ENCODE measurements at regions not wholly inside any gene's neighbourhood (a gene's known extent, or its start where the extent isn't known, plus 50 kb on each side); places are given as distances from the start of the nearest gene placed in this dataset.
A peak's percentile ranks its signal among the peaks of the same experiment; 100 is the strongest.
"Not testable (repeated sequence)": the region's sequence is repeated elsewhere in the genome, so short reads cannot be mapped to it uniquely, and the experiment has no call there.

- no peak for DNase-seq
Measured at GRCh38 chr10:55747244-55747643, 613.8 kb downstream of the ZWINT start.

- no peak for DNase-seq
Measured at GRCh38 chr10:55746002-55746401, 615.1 kb downstream of the ZWINT start.

- DNase-seq, result no peak
Measured at GRCh38 chr10:55742487-55742886, 618.6 kb downstream of the ZWINT start.

- DNase-seq, result not testable (repeated sequence)
Measured at GRCh38 chr10:55740767-55741166, 620.3 kb downstream of the ZWINT start.

GRCh38 chr10:55740110-55740509 lies 620.9 kb downstream of the ZWINT start:
- no peak for DNase-seq

DNA sequence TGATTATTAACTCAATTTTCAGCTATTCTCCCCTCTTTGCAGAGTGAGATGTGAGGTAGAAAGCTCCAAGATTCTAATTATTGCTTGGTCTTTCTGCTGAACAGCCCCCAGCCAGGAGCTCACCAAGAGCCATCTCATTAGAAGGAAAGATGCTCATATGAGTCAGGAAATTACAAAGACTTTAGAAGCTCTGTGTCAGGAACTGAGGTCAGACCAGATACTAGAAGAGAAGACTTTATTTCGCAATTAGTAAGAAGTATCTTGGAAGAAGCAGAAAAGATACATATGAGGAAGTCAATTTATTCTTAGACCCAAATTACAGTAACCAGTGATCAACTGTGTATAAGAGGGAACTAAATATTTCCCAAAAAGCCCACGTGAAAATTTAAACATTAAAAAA lies 626.9 kb downstream of the ZWINT start:
- no peak for DNase-seq

DNA sequence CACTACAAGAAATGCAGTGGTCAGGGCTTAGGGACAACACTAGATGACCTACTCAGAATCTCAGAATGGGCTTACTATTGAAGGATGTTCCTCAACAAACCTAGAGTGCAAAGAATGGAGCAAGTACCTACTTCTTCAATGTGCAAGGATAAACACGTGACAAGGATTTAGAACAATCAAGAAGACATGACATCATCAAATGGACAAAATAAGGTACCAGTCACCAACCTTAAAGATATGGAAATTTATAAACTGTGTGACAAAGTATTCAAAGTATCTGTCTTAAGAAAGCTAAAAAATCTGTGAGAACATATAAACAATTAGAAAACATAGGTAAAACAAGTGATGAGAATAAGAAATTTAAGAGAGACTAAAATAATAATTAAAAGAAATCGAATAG lies 656.1 kb downstream of the ZWINT start:
- DNase-seq, result no peak

DNA sequence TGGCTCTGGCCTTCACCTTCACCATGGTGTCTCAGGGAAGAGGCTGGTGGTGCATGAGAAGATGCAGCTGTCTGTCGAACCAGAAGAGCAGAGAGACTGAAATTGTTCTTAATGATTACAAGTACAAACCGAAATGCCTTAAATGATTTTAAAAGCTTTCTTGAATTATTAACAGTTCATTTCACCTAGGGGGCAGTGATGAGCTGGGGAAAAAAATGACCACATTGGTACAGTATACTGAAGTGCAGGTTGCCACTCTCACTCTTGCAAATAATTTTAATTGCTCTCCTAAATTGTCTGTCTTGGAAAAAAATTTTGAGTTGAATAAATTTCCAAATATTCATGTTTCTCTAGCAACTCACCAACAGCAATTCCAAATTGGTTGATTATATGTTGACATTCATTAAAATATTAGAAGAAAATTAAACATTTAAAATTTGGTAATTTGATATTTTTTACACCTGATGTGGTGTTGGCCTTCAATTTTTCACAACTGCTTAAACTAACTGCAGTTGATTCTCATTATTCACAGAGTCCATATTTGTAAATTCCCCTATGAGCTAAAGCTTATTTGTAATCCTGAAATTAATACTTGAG lies 692.6 kb downstream of the ZWINT start:
- DNase-seq, result no peak

GRCh38 chr10:55653531-55653930 lies 707.5 kb downstream of the ZWINT start:
- DNase-seq, result no peak

GRCh38 chr10:55641601-55642000 lies 719.5 kb downstream of the ZWINT start:
- no peak for DNase-seq

DNA sequence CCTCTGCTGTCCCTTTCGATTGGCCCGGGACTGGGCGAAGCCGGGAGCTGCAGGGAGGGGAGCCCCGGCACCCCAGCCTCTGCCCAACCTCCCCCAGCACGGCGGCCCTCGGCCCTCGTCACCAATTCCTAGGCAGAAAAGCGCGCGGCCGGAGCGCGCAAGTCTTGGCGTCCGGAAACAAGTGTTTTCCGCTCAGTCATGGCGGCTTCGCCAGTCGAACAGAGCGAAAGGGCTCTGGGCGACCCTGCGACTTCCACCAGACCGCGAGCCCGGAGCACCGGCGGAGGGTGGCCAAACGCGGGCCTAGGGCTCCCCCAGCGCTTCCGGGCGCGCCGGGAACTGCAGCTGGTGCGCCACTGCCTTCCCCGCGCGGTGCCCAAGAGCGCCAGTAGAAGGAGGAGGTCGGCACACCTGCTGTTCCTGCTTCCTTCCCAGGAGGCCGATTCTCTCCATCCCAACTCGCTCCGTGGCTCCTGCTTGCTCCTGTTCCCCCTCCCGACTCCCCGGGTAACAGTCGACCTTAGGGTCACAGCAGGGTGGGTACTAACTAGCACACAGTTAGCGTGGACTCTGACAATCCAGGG lies 729.9 kb downstream of the ZWINT start:
- peak; percentile 42 to 78 (median 54) for DNase-seq

- peak in 1 of 3 donors; percentile 56 for DNase-seq
Measured at GRCh38 chr10:55630491-55631056, 730.5 kb downstream of the ZWINT start.

DNA sequence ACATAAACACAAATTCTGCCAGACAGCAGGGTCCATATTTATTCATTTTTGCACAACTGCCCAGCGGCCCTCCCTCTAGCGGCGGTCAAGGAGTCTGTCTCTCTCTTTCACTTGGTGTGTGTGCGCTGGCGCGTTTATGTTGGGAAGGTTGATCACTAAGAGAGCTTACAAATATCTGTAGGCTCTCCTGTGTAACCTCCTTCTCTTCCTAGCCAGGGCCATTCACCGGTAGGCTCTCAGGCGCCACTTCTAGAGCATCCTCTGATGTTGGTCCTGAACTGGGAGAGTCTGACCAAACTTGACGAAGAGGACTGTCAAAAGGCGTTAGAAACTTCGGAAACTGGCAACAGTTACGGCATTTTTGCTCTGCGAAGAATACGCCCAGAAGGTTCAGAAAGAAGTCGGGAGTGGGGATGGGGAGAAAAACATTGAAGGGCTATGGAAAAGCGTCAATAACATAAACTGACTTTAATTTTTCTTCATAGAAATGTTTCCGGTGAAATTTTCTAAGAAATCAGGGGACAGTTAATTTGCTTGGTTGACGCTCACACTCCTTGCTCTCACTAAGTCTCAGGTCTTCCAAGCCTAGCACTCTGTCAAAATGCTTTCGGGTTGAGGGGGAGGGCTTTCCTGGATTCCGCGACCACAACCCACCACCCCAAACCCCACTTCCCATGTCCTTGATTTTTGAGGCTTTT lies 731.1 kb downstream of the ZWINT start:
- DNase-seq, result peak in 1 of 3 donors; percentile 79

GRCh38 chr10:55628260-55628701 lies 732.8 kb downstream of the ZWINT start:
- DNase-seq, result peak in 1 of 3 donors; percentile 47

GRCh38 chr10:55627501-55628051 lies 733.5 kb downstream of the ZWINT start:
- DNase-seq, result peak in 1 of 3 donors; percentile 19

DNA sequence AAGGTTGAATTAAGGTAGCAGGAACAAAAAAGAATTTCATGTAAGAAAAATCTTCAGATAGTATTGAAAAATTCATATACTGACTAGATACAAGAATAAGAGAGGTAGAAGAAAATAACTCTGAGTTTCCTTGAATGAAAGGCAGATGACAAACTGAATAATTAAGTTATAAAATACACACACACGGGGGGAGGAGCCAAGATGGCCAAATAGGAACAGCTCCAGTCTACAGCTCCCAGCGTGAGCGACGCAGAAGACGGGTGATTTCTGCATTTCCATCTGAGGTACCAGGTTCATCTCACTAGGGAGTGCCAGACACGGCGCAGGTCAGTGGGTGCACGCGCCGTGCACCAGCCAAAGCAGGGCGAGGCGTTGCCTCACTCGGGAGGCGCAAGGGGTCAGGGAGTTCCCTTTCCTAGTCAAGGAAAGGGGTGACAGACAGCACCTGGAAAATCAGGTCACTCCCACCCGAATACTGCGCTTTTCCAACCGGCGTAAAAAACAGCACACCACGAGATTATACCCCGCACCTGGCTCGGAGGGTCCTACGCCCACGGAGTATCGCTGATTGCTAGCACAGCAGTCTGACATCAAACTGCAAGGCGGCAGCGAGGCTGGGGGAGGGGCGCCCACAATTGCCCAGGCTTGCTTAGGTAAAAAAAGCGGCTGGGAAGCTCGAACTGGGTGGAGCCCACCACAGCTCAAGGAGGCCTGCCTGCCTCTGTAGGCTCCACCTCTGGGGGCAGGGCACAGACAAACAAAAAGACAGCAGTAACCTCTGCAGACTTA lies 759.2 kb downstream of the ZWINT start:
- peak in 1 of 3 donors; percentile 1 for DNase-seq

DNA sequence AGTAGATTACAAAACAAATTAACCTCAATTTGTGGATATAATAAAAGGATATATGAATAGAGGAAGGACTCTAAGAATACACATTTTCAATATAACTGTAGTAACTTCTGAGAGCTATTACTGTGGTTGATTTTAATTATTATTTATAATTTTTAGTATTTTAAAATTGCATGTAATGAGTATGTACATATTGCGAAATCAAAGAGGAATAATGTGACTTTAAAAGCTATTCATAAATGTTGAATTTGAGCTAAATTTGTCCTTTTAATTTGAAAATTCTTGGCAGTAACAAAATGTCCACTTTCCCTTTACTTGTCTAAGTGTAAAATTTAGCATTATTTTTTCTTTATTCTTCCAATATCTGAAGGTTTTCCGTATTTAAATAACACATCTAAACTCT lies 750.6 kb upstream of the PCDH15 start:
- no peak for DNase-seq

DNA sequence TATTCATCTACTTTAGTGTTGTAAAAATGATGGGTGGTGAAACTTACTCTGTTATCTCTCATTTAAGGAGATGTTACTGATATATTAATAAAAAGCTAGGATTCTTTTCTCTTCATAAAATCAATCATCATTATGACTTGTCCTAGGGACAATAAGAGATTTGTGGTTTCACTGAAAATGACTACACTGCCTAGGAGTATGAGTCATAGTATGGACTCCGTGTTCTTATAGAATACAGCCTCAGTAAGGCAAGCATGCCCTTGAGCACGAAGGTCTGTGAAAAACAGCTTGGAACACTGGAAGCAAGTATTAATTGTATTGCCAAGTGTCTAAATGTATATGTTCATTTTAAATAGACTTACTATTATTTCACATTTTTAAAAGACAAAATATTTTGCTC lies 749.2 kb upstream of the PCDH15 start:
- DNase-seq, result no peak

- not testable (repeated sequence) for DNase-seq
Measured at GRCh38 chr10:55537497-55537896, 736.5 kb upstream of the PCDH15 start.

GRCh38 chr10:55519264-55519663 lies 718.2 kb upstream of the PCDH15 start:
- no peak for DNase-seq

GRCh38 chr10:55518416-55518815 lies 717.4 kb upstream of the PCDH15 start:
- not testable (repeated sequence) for DNase-seq

GRCh38 chr10:55509168-55509567 lies 708.1 kb upstream of the PCDH15 start:
- DNase-seq, result peak in 1 of 3 donors; percentile 32

Data from muscle of back (tissue), 3 donors.